ENCODE measurements at regions not wholly inside any gene's neighbourhood (a gene's known extent, or its start where the extent isn't known, plus 50 kb on each side); places are given as distances from the start of the nearest gene placed in this dataset.

- TF ChIP-seq ZBTB33 (IDR thresholded peaks at IDR 0.05) (no peak), REST (IDR thresholded peaks at IDR 0.05) (no peak)
Measured at GRCh38 chr11:106403751-106404150, 326.3 kb downstream of the AASDHPPT start.
